PC-3 (cell line): ENCODE measurements at regions not wholly inside any gene's neighbourhood (a gene's known extent, or its start where the extent isn't known, plus 50 kb on each side); places are given as distances from the start of the nearest gene placed in this dataset.

Experiments used
- CTCF ChIP-seq: fragments of 300-600 bp; sonication (generic); conservative IDR thresholded peaks from 2 replicates; pipeline ENCODE4 v1.5.1; 2017; ENCODE audit warnings: antibody characterized with exemption, low read depth, mild to moderate bottlenecking, low read length
- EZH2 ChIP-seq: fragments of 300-600 bp; sonication (generic); IDR thresholded peaks from one replicate; pipeline ENCODE4 v1.6.1; 2017; ENCODE audit warnings: antibody characterized with exemption, mild to moderate bottlenecking, low read length; ENCODE audit not compliant: unreplicated experiment
- EZH2phosphoT487 ChIP-seq: fragments of 300-600 bp; sonication (generic); IDR thresholded peaks from 2 replicates; pipeline ENCODE4 v1.6.1; 2018; ENCODE audit warnings: mild to moderate bottlenecking, antibody characterized with exemption, low read length, borderline replicate concordance

- TF ChIP-seq CTCF (no peak), EZH2 (no peak), EZH2phosphoT487 (no peak)
These were observed 120.5 kb downstream of the RAP2A start for GRCh38 chr13:97554496-97554895.
